H9 (cell line): ENCODE measurements at regions not wholly inside any gene's neighbourhood (a gene's known extent, or its start where the extent isn't known, plus 50 kb on each side); places are given as distances from the start of the nearest gene placed in this dataset.

Source experiments
- DNase-seq: peaks from one replicate; pipeline ENCODE4 v3.0.0-alpha.2; 2017
- H2AFZ ChIP-seq: one replicate; pipeline ENCODE4 v1.6.1; 2013; ENCODE audit warnings: mild to moderate bottlenecking, low read length, control low read depth, moderate library complexity
- H2AK5ac ChIP-seq: 2 replicates; pipeline ENCODE4 v1.6.1; 2013; ENCODE audit warnings: low read length, control low read depth, mixed read lengths; ENCODE audit not compliant: insufficient read length
- H2BK120ac ChIP-seq: one replicate; pipeline ENCODE4 v1.6.1; 2013; ENCODE audit warnings: low read depth, mild to moderate bottlenecking, low read length, control low read depth, inconsistent platforms; ENCODE audit not compliant: poor library complexity, severe bottlenecking
- H2BK12ac ChIP-seq: 2 replicates; pipeline ENCODE4 v1.6.1; 2013; ENCODE audit warnings: low read length, control low read depth, mixed read lengths, low read depth; ENCODE audit not compliant: insufficient read length
- H2BK15ac ChIP-seq: 2 replicates; pipeline ENCODE4 v1.6.1; 2013; ENCODE audit warnings: low read depth, low read length, control low read depth
- H2BK20ac ChIP-seq: one replicate; pipeline ENCODE4 v1.6.1; 2013; ENCODE audit warnings: low read depth, mild to moderate bottlenecking, low read length, control low read depth, inconsistent platforms; ENCODE audit not compliant: poor library complexity, severe bottlenecking
- H2BK5ac ChIP-seq: 2 replicates; pipeline ENCODE4 v1.6.1; 2013; ENCODE audit warnings: low read length, control low read depth, mixed read lengths; ENCODE audit not compliant: insufficient read length
- H3K14ac ChIP-seq: 2 replicates; pipeline ENCODE4 v1.6.1; 2013; ENCODE audit warnings: low read length, control low read depth; ENCODE audit not compliant: insufficient read depth
- H3K18ac ChIP-seq: 2 replicates; pipeline ENCODE4 v1.6.1; 2013; ENCODE audit warnings: low read depth, mild to moderate bottlenecking, mixed read lengths, low read length, control low read depth; ENCODE audit not compliant: insufficient read length
- H3K23ac ChIP-seq: 2 replicates; pipeline ENCODE4 v1.6.1; 2013; ENCODE audit warnings: low read length, control low read depth, mixed read lengths, low read depth; ENCODE audit not compliant: insufficient read length
- H3K23me2 ChIP-seq: 2 replicates; pipeline ENCODE4 v1.6.1; 2013; ENCODE audit warnings: low read depth, mild to moderate bottlenecking, mixed read lengths, low read length, control low read depth; ENCODE audit not compliant: insufficient read length, poor library complexity, severe bottlenecking
- H3K27ac ChIP-seq: 2 replicates; pipeline ENCODE4 v1.5.1; 2013; ENCODE audit warnings: low read length, control low read depth, mixed read lengths, low read depth; ENCODE audit not compliant: insufficient read length
- H3K27me3 ChIP-seq: 2 replicates; pipeline ENCODE4 v1.6.1; 2013; ENCODE audit warnings: low read length, control low read depth, inconsistent platforms; ENCODE audit not compliant: insufficient read depth
- H3K4ac ChIP-seq: 2 replicates; pipeline ENCODE4 v1.6.1; 2013; ENCODE audit warnings: low read depth, mild to moderate bottlenecking, control low read depth, inconsistent platforms, low read length, moderate library complexity
- H3K4me1 ChIP-seq: 2 replicates; pipeline ENCODE4 v1.6.1; 2013; ENCODE audit warnings: low read length, control low read depth, inconsistent platforms; ENCODE audit not compliant: insufficient read depth
- H3K4me2 ChIP-seq: 2 replicates; pipeline ENCODE4 v1.6.1; 2013; ENCODE audit warnings: low read length, control low read depth, mixed read lengths; ENCODE audit not compliant: insufficient read length, insufficient read depth
- H3K56ac ChIP-seq: 2 replicates; pipeline ENCODE4 v1.6.1; 2013; ENCODE audit warnings: low read depth, mild to moderate bottlenecking, mixed read lengths, low read length, control low read depth; ENCODE audit not compliant: insufficient read length
- H3K79me1 ChIP-seq: 2 replicates; pipeline ENCODE4 v1.6.1; 2013; ENCODE audit warnings: low read depth, mild to moderate bottlenecking, moderate library complexity, low read length, control low read depth, inconsistent platforms; ENCODE audit not compliant: insufficient read depth, poor library complexity, severe bottlenecking
- H3K79me2 ChIP-seq: 2 replicates; pipeline ENCODE4 v1.6.1; 2013; ENCODE audit warnings: low read length, control low read depth, inconsistent platforms; ENCODE audit not compliant: insufficient read depth
- H3K9ac ChIP-seq: 2 replicates; pipeline ENCODE4 v1.6.1; 2013; ENCODE audit warnings: low read length, control low read depth, mixed read lengths; ENCODE audit not compliant: insufficient read length; ENCODE audit errors: extremely low read depth
- H3K9me3 ChIP-seq: one replicate; pipeline ENCODE4 v1.6.1; 2013; ENCODE audit warnings: low read depth, low read length, inconsistent platforms; ENCODE audit not compliant: control insufficient read depth
- H3T11ph ChIP-seq: one replicate; pipeline ENCODE4 v1.6.1; 2013; ENCODE audit warnings: mild to moderate bottlenecking, low read length, control low read depth, inconsistent platforms
- H4K20me1 ChIP-seq: one replicate; pipeline ENCODE4 v1.6.1; 2013; ENCODE audit not compliant: control insufficient read depth, insufficient read length, insufficient read depth
- H4K5ac ChIP-seq: 2 replicates; pipeline ENCODE4 v1.6.1; 2013; ENCODE audit warnings: low read depth, mild to moderate bottlenecking, mixed read lengths, low read length, control low read depth; ENCODE audit not compliant: insufficient read length
- H4K8ac ChIP-seq: replicated peaks from 2 replicates; pipeline ENCODE4 v1.6.1; 2013; ENCODE audit warnings: low read length, control low read depth, mixed read lengths, low read depth; ENCODE audit not compliant: insufficient read length
- H4K91ac ChIP-seq: 2 replicates; pipeline ENCODE4 v1.6.1; 2013; ENCODE audit warnings: low read depth, mild to moderate bottlenecking, moderate library complexity, mixed read lengths, low read length, control low read depth; ENCODE audit not compliant: insufficient read length
- H3K27ac Mint-ChIP-seq, 3 experiments: 2 replicates in 2 of 3; 3 replicates in 1 of 3; pipeline ENCODE4 v1.8.0; 2020 to 2021; ENCODE audit warnings: mixed read lengths in 3 of 3, mild to moderate bottlenecking in 1 of 3, moderate library complexity in 1 of 3
- H3K27me3 Mint-ChIP-seq: 2 replicates; pipeline ENCODE4 v1.8.0; 2021; ENCODE audit warnings: low read depth, mild to moderate bottlenecking, moderate library complexity, mixed read lengths
- H3K36me3 Mint-ChIP-seq, 3 experiments: 2 replicates in 2 of 3; 3 replicates in 1 of 3; pipeline ENCODE4 v1.8.0; 2020 to 2021; ENCODE audit warnings: low read depth in 3 of 3, mixed read lengths in 3 of 3; ENCODE audit not compliant: insufficient read depth in 1 of 3
- H3K4me1 Mint-ChIP-seq, 2 experiments: 2 replicates each; pipeline ENCODE4 v1.8.0; 2020; ENCODE audit warnings: mixed read lengths in 2 of 2
- H3K4me3 Mint-ChIP-seq, 2 experiments: 2 replicates in 1 of 2; 3 replicates in 1 of 2; pipeline ENCODE4 v1.8.0; 2020 to 2021; ENCODE audit warnings: mild to moderate bottlenecking in 2 of 2, mixed read lengths in 2 of 2, moderate library complexity in 1 of 2
- H3K9me3 Mint-ChIP-seq, 2 experiments: 2 replicates in 1 of 2; 3 replicates in 1 of 2; pipeline ENCODE4 v1.8.0; 2020; ENCODE audit warnings: mild to moderate bottlenecking in 2 of 2, mixed read lengths in 2 of 2, moderate library complexity in 1 of 2
- CTCF ChIP-seq: fragments of 200-600 bp; sonication (generic); conservative IDR thresholded peaks from 3 replicates; pipeline ENCODE4 v1.8.0; 2021; ENCODE audit warnings: antibody characterized with exemption, mild to moderate bottlenecking
- WGBS: extraction: QIAGEN DNeasy Blood & Tissue Kit; methylation state at CpG from one replicate; pipeline ENCODE4 v1.1.7; 2013; ENCODE audit warnings: missing lambda C conversion rate, low lambda C conversion rate, mixed read lengths; ENCODE audit not compliant: insufficient read length; ENCODE audit errors: extremely low coverage; 5-methylcytosine and 5-hydroxymethylcytosine counted together

DNA sequence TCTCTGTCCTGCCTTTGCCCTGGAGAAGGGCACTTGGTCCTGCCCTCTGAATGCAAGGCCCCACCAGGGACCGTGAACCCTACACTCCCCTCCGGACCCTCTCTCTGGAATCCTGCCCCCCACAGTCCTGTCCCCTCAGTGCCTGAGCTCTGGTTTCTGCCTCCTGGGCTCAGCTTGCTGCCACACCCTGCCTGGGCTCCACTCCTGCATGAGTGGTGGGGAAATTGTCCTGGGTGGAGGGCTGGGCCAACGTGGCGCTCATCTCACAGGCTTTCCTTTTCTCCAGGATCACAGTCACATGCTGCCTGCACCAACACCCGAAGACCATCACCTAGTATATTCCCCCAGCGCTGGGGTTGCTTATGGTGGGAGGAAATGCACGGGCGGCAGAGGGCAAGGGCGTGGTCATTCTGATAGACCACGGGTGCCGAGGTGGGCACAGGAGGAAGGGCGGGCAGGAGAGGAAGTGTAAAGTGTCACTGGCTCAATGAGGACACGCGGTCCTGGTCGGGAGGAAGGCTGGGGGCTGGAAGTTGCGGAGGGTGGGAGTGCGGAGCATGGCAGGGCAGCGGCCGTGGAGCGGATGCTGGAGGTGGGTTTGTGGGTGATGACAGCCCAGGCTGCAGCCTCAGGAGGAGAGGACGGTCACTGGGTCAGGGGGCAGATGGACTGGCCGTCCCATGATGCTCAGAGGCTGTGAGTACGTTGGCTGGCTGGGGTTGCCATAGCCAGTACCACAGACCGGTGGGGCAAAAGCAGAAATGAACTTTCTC lies 99.5 kb downstream of the KIF26A start:
- H3K4me3 Mint-ChIP-seq, result no peak overlapping the region
- Histone ChIP-seq H3T11ph (no peak overlapping the region), H4K8ac (no peak overlapping the region), H3K79me2 (no peaks in the 10 kb centered on the region), H3K18ac (no peak overlapping the region), H2BK12ac (no peak overlapping the region), H3K4me1 (no peaks in the 10 kb centered on the region), H3K4ac (no peak overlapping the region), H2AK5ac (no peak overlapping the region), H2BK120ac (no peak overlapping the region), H3K9me3 (no peaks in the 10 kb centered on the region), H2BK15ac (no peak overlapping the region), H4K91ac (no peak overlapping the region), H3K23ac (no peak overlapping the region), H4K5ac (no peak overlapping the region), H3K9ac (no peak overlapping the region), H3K4me2 (no peak overlapping the region), H3K56ac (no peak overlapping the region), H2AFZ (no peak overlapping the region), H2BK20ac (no peak overlapping the region), H2BK5ac (no peak overlapping the region), H3K14ac (no peak overlapping the region), H4K20me1 (no peaks in the 10 kb centered on the region), H3K27ac (no peak overlapping the region), H3K79me1 (no peaks in the 10 kb centered on the region), H3K23me2 (no peaks in the 10 kb centered on the region), H3K27me3 (no peaks in the 10 kb centered on the region)
- H3K9me3 Mint-ChIP-seq, result peaks cover 2 to 30% of the 10 kb centered on the region in 2 experiments
- H3K27ac Mint-ChIP-seq, result peak overlapping the region in 1 of 3 experiments; percentile 29; a peak in 1 of 7 replicates
- peak; percentile 18 for DNase-seq
- WGBS, result no CpG with 5 or more reads among the region's 24 CpGs
- peaks cover 12% of the 10 kb centered on the region for H3K27me3 Mint-ChIP-seq
- TF ChIP-seq CTCF, result no peak
- peaks cover 15 to 16% of the 10 kb centered on the region in 2 experiments for H3K4me1 Mint-ChIP-seq
- H3K36me3 Mint-ChIP-seq, result peaks cover 16 to 28% (median 18%) of the 10 kb centered on the region in 3 experiments
